B cell (primary cell): ENCODE measurements at regions not wholly inside any gene's neighbourhood (a gene's known extent, or its start where the extent isn't known, plus 50 kb on each side); places are given as distances from the start of the nearest gene placed in this dataset.

ENCODE experiments used
- ATAC-seq: fragments of 200-7000 bp; cut with Tn5 transposase; one replicate; pipeline ENCODE4 v1.10.0; 2021; ENCODE audit warnings: low read depth, mild to moderate bottlenecking, moderate number of reproducible peaks, moderate library complexity
- CTCF ChIA-PET: fragments of 350-600 bp; sonication (Branson Sonifier 250); formaldehyde crosslinking; loops from one replicate; lab custom pipeline; 2021; ENCODE audit warnings: antibody characterized with exemption, inconsistent platforms; lab: Charles Lee
- POLR2A ChIA-PET: fragments of 350-600 bp; sonication (Branson Sonifier 250); formaldehyde crosslinking; loops from one replicate; lab custom pipeline; 2021; ENCODE audit warnings: antibody characterized with exemption; lab: Charles Lee
- DNase-seq: peaks from one replicate; pipeline ENCODE4 v3.0.0; 2013
- H2AFZ ChIP-seq: 2 replicates; pipeline ENCODE4 v1.6.1; 2012; ENCODE audit warnings: mild to moderate bottlenecking, low read depth, low read length; ENCODE audit not compliant: insufficient read depth, poor library complexity, severe bottlenecking
- H3K27ac ChIP-seq, 2 donors: 1 replicate in 1 of 2; 2 replicates in 1 of 2; pipeline ENCODE4 v1.5.1; 2012 to 2013; ENCODE audit warnings: low read length in 2 of 2, mild to moderate bottlenecking in 2 of 2, moderate library complexity in 1 of 2
- H3K27me3 ChIP-seq, 4 experiments: fragments of 200-600 bp in 1 of 4; sonication (generic) in 1 of 4; replicated peaks in 1 of 4; 1 replicate in 2 of 4; 2 replicates in 2 of 4; pipeline versions ENCODE4 v1.6.1 to v1.7.0; 2013 to 2016; ENCODE audit warnings: low read length in 3 of 4, mild to moderate bottlenecking in 2 of 4, mixed read lengths in 1 of 4, moderate library complexity in 1 of 4; ENCODE audit not compliant: insufficient read depth in 4 of 4, control insufficient read depth in 3 of 4; ENCODE audit errors: control extremely low read depth in 1 of 4
- H3K36me3 ChIP-seq, 2 experiments: replicated peaks in 1 of 2; 1 replicate in 1 of 2; 2 replicates in 1 of 2; pipeline versions ENCODE4 v1.6.1 to v1.7.1; 2013; ENCODE audit warnings: low read length in 1 of 2; ENCODE audit not compliant: insufficient read depth in 2 of 2, control insufficient read depth in 1 of 2; ENCODE audit errors: control extremely low read depth in 1 of 2, extremely low read depth in 1 of 2
- H3K4me1 ChIP-seq, 2 donors: fragments of 200-600 bp in 1 of 2; sonication (generic) in 1 of 2; 1 replicate in 1 of 2; 2 replicates in 1 of 2; pipeline versions ENCODE4 v1.5.1 to v1.6.1; 2013 to 2017; ENCODE audit warnings: low read length in 2 of 2; ENCODE audit not compliant: control insufficient read depth in 2 of 2, insufficient read depth in 2 of 2
- H3K4me2 ChIP-seq: replicated peaks from 2 replicates; pipeline ENCODE3; 2012; ENCODE audit warnings: mild to moderate bottlenecking, low read depth, low read length; ENCODE audit not compliant: poor library complexity, severe bottlenecking
- H3K4me3 ChIP-seq, 5 experiments: fragments of 200-600 bp in 1 of 5; sonication (generic) in 1 of 5; 1 replicate in 3 of 5; 2 replicates in 2 of 5; pipeline versions ENCODE4 v1.5.1 to v1.7.0; 2011 to 2016; ENCODE audit warnings: low read length in 4 of 5, mild to moderate bottlenecking in 4 of 5, low read depth in 2 of 5, control low read depth in 1 of 5, moderate library complexity in 1 of 5; ENCODE audit not compliant: insufficient read depth in 1 of 5; ENCODE audit errors: control extremely low read depth in 1 of 5, extremely low read depth in 1 of 5
- H3K79me2 ChIP-seq: fragments of 200-600 bp; sonication (generic); one replicate; pipeline ENCODE4 v1.6.0; 2016; ENCODE audit warnings: low read length; ENCODE audit not compliant: control insufficient read depth, insufficient read depth
- H3K9ac ChIP-seq: fragments of 200-600 bp; sonication (generic); 2 replicates; pipeline ENCODE4 v1.6.1; 2017; ENCODE audit warnings: mild to moderate bottlenecking, low read length, moderate library complexity
- H3K9me3 ChIP-seq, 3 donors: one replicate each; pipeline versions ENCODE4 v1.6.1 to v1.7.1; 2013; ENCODE audit warnings: low read length in 2 of 3; ENCODE audit not compliant: control insufficient read depth in 2 of 3, insufficient read depth in 1 of 3; ENCODE audit errors: control extremely low read depth in 1 of 3
- H4K20me1 ChIP-seq: 2 replicates; pipeline ENCODE4 v1.6.0; 2012; ENCODE audit warnings: mild to moderate bottlenecking, low read length; ENCODE audit not compliant: insufficient read depth, control insufficient read depth, poor library complexity, severe bottlenecking
- H3K27ac Mint-ChIP-seq: one replicate; pipeline ENCODE4 v1.8.0; 2021; ENCODE audit warnings: mixed read lengths
- H3K27me3 Mint-ChIP-seq: one replicate; pipeline ENCODE4 v1.8.0; 2021; ENCODE audit warnings: mixed read lengths
- H3K4me1 Mint-ChIP-seq: one replicate; pipeline ENCODE4 v1.8.0; 2021; ENCODE audit warnings: mixed read lengths
- H3K4me3 Mint-ChIP-seq: one replicate; pipeline ENCODE4 v1.8.0; 2021; ENCODE audit warnings: mixed read lengths
- H3K9me3 Mint-ChIP-seq: one replicate; pipeline ENCODE4 v1.8.0; 2022; ENCODE audit warnings: mixed read lengths; ENCODE audit not compliant: insufficient read depth
- CTCF ChIP-seq: fragments of 200-600 bp; IDR thresholded peaks from one replicate; pipeline ENCODE4 v1.8.0; 2022; ENCODE audit warnings: antibody characterized with exemption, mild to moderate bottlenecking
- EZH2 ChIP-seq: IDR thresholded peaks from 2 replicates; pipeline ENCODE4 v1.6.1; 2012; ENCODE audit warnings: borderline replicate concordance, low read depth, mild to moderate bottlenecking, moderate library complexity, low read length; ENCODE audit not compliant: insufficient read depth, poor library complexity, severe bottlenecking
- WGBS: methylation state at CpG from one replicate; pipeline ENCODE4 v1.1.5; 2013; ENCODE audit warnings: missing lambda C conversion rate; ENCODE audit not compliant: insufficient coverage; 5-methylcytosine and 5-hydroxymethylcytosine counted together
- intact Hi-C: fragments of 100-400 bp; cut with micrococcal nuclease; formaldehyde crosslinking; loops from one replicate; pipeline ENCODE4 v1.10.0; 2022

DNA sequence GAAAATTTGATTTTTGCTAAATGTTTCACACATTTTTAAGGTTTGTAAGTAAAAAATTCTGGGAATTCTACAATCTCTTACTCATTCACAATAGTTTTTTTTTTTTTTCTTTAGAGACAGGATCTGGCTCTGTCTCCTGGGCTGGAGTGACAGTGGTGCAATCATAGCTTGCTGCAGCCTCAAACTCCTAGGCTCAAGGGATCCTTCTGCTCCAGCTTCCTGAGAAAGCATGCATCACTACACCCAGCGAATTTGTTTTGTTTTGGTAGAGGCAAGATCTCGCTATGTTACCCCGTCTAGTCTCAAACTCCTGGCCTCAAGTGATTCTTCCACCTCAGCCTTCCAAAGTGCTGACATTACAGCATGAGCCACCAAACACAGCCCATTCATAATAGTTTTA lies 232.8 kb downstream of the GJA1 start:
- WGBS = 80% methylated on average over 1 of the region's 3 CpGs
- Histone ChIP-seq H3K79me2 (no peaks in the 10 kb centered on the region), H3K4me2 (no peak overlapping the region), H3K36me3 (no peaks in the 10 kb centered on the region), H4K20me1 (no peaks in the 10 kb centered on the region), H3K27me3 (no peaks in the 10 kb centered on the region), H2AFZ (no peak overlapping the region), H3K4me1 (no peaks in the 10 kb centered on the region), H3K9me3 (no peaks in the 10 kb centered on the region), H3K9ac (no peak overlapping the region), H3K27ac (no peak overlapping the region), H3K4me3 (no peak overlapping the region)
- intact Hi-C loops = no loop called here
- Mint-ChIP-seq H3K27ac (no peak overlapping the region), H3K4me1 (no peaks in the 10 kb centered on the region), H3K9me3 (peaks cover 3% of the 10 kb centered on the region), H3K4me3 (no peak overlapping the region), H3K27me3 (no peaks in the 10 kb centered on the region)
- TF ChIP-seq CTCF (no peak), EZH2 (no peak)
- ChIA-PET CTCF (no interaction called here), POLR2A (no interaction called here)
- ATAC-seq = no peak
- DNase-seq = no peak

DNA sequence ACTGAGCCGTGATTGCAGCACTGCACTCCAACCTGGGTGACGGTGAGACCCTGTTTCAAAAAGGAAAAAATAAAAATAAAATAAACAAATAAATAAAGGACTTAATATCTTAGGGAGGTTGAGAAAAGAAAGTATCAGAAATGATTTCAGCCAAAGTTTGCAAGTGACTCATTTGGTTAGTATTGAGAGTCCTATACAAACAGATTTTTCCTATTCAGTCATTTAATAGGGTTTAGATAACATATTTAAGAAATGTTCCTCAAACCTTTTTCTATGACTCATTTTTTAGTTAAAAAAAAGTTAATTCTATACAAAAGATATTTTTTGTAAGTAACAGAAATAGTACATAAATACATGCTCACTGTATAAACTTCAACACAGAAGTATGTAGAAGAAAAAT lies 235.1 kb downstream of the GJA1 start:
- Histone ChIP-seq H3K79me2 (no peaks in the 10 kb centered on the region), H3K36me3 (no peaks in the 10 kb centered on the region), H3K4me1 (no peaks in the 10 kb centered on the region), H3K9ac (no peak overlapping the region), H2AFZ (no peak overlapping the region), H3K4me2 (no peak overlapping the region), H4K20me1 (no peaks in the 10 kb centered on the region), H3K9me3 (no peaks in the 10 kb centered on the region), H3K4me3 (no peak overlapping the region), H3K27ac (no peak overlapping the region), H3K27me3 (no peaks in the 10 kb centered on the region)
- TF ChIP-seq EZH2 (no peak), CTCF (no peak)
- intact Hi-C loops = no loop called here
- no peak for ATAC-seq
- POLR2A ChIA-PET = no interaction called here
- H3K27ac Mint-ChIP-seq = no peak overlapping the region
- CTCF ChIA-PET = no interaction called here
- no peak overlapping the region for H3K4me3 Mint-ChIP-seq
- no peaks in the 10 kb centered on the region for H3K27me3 Mint-ChIP-seq
- H3K9me3 Mint-ChIP-seq = peaks cover 3% of the 10 kb centered on the region
- no peaks in the 10 kb centered on the region for H3K4me1 Mint-ChIP-seq
- no CpG with 5 or more reads among the region's 2 CpGs for WGBS
- no peak for DNase-seq
